Common myeloid progenitor, CD34-positive (primary cell): ENCODE measurements at regions not wholly inside any gene's neighbourhood (a gene's known extent, or its start where the extent isn't known, plus 50 kb on each side); places are given as distances from the start of the nearest gene placed in this dataset.

Source experiments
- CTCF ChIA-PET: fragments of 350-600 bp; sonication (Branson Sonifier 250); formaldehyde crosslinking; loops from one replicate; lab custom pipeline; 2021; ENCODE audit warnings: antibody characterized with exemption; lab: Charles Lee
- POLR2A ChIA-PET: fragments of 350-600 bp; sonication (Branson Sonifier 250); formaldehyde crosslinking; loops from one replicate; lab custom pipeline; 2021; ENCODE audit warnings: antibody characterized with exemption; lab: Charles Lee
- DNase-seq, 3 donors: peaks; one replicate each; pipeline versions ENCODE4 v3.0.0 to v3.0.0-alpha.2; 2013
- H3K27ac ChIP-seq, 2 experiments: 1 replicate in 1 of 2; 2 replicates in 1 of 2; pipeline ENCODE4 v1.7.0; 2013; ENCODE audit warnings: inconsistent platforms in 2 of 2, low read length in 2 of 2, mild to moderate bottlenecking in 2 of 2, low read depth in 1 of 2, moderate library complexity in 1 of 2; ENCODE audit not compliant: severe bottlenecking in 2 of 2, insufficient read depth in 1 of 2, poor library complexity in 1 of 2
- H3K27me3 ChIP-seq, 5 experiments: replicated peaks in 2 of 5; 1 replicate in 3 of 5; 2 replicates in 2 of 5; pipeline versions ENCODE4 v1.6.1 to v1.7.0; 2013; ENCODE audit warnings: low read length in 4 of 5, mild to moderate bottlenecking in 2 of 5, moderate library complexity in 2 of 5, inconsistent platforms in 1 of 5; ENCODE audit not compliant: insufficient read depth in 5 of 5, control insufficient read depth in 4 of 5
- H3K36me3 ChIP-seq, 4 experiments: 1 replicate in 2 of 4; 2 replicates in 2 of 4; pipeline versions ENCODE4 v1.6.1 to v1.7.0; 2013; ENCODE audit warnings: low read length in 3 of 4, control low read depth in 1 of 4, mild to moderate bottlenecking in 1 of 4; ENCODE audit not compliant: control insufficient read depth in 4 of 4, insufficient read depth in 4 of 4
- H3K4me1 ChIP-seq, 4 experiments: 1 replicate in 3 of 4; 2 replicates in 1 of 4; pipeline versions ENCODE4 v1.6.1 to v1.7.1; 2013; ENCODE audit warnings: low read length in 3 of 4, mild to moderate bottlenecking in 3 of 4, control low read depth in 1 of 4, inconsistent platforms in 1 of 4, moderate library complexity in 1 of 4; ENCODE audit not compliant: control insufficient read depth in 4 of 4, insufficient read depth in 4 of 4; ENCODE audit errors: control extremely low read depth in 1 of 4
- H3K4me3 ChIP-seq, 7 experiments: 1 replicate in 4 of 7; 2 replicates in 3 of 7; pipeline versions ENCODE4 v1.5.1 to v1.7.0; 2013; ENCODE audit warnings: mild to moderate bottlenecking in 7 of 7, low read length in 6 of 7, moderate library complexity in 6 of 7, inconsistent platforms in 2 of 7, low read depth in 2 of 7, control low read depth in 1 of 7; ENCODE audit not compliant: insufficient read depth in 4 of 7, control insufficient read depth in 1 of 7; ENCODE audit errors: extremely low read depth in 1 of 7
- H3K9me3 ChIP-seq, 5 experiments: 1 replicate in 4 of 5; 2 replicates in 1 of 5; pipeline versions ENCODE4 v1.6.1 to v1.7.1; 2013; ENCODE audit warnings: low read length in 4 of 5, mild to moderate bottlenecking in 2 of 5, inconsistent platforms in 1 of 5, low read depth in 1 of 5, moderate library complexity in 1 of 5; ENCODE audit not compliant: control insufficient read depth in 4 of 5, insufficient read depth in 2 of 5; ENCODE audit errors: control extremely low read depth in 1 of 5
- WGBS: methylation state at CpG from one replicate; pipeline ENCODE4 v1.1.5; 2013; ENCODE audit not compliant: insufficient coverage; 5-methylcytosine and 5-hydroxymethylcytosine counted together

- DNase-seq, result no peak
- Histone ChIP-seq H3K4me3 (no peak overlapping the region), H3K27me3 (no peaks in the 10 kb centered on the region), H3K4me1 (peaks cover 0 to 22% (median 20%) of the 10 kb centered on the region in 4 experiments), H3K27ac (no peak overlapping the region), H3K9me3 (peaks cover 0 to 6% (median 3%) of the 10 kb centered on the region in 5 experiments), H3K36me3 (no peaks in the 10 kb centered on the region)
- ChIA-PET POLR2A (no interaction called here), CTCF (no interaction called here)
- WGBS, result 100% methylated on average over 3 of the region's 3 CpGs
Observed at GRCh38 chr7:47672977-47673381, 91.1 kb upstream of the TNS3 start.

GRCh38 chr7:47672271-47672791, 90.4 kb upstream of the TNS3 start:
- H3K4me3 ChIP-seq, result no peak overlapping the region
- ChIA-PET POLR2A (no interaction called here), CTCF (no interaction called here)
- peaks cover 0 to 6% (median 3%) of the 10 kb centered on the region in 5 experiments for H3K9me3 ChIP-seq
- H3K4me1 ChIP-seq, result peaks cover 0 to 22% (median 20%) of the 10 kb centered on the region in 4 experiments
- H3K27ac ChIP-seq, result no peak overlapping the region
- 93% methylated on average over 3 of the region's 7 CpGs for WGBS
- peak in 1 of 3 donors; percentile 17 for DNase-seq
- no peaks in the 10 kb centered on the region for H3K27me3 ChIP-seq
- no peaks in the 10 kb centered on the region for H3K36me3 ChIP-seq

GRCh38 chr7:47671358-47671757, 89.4 kb upstream of the TNS3 start:
- H3K9me3 ChIP-seq, result no peaks in the 10 kb centered on the region
- 98% methylated on average over 8 of the region's 13 CpGs for WGBS

GRCh38 chr7:47670729-47671128, 88.8 kb upstream of the TNS3 start:
- POLR2A ChIA-PET, result interaction anchor here (0.6 kb wide), 1 partner anchor 38 kb away, joined by 3 read pairs; no protein-coding TSS in a partner anchor
- H3K36me3 ChIP-seq, result no peaks in the 10 kb centered on the region
- CTCF ChIA-PET, result interaction anchor here (1.2 to 1.7 kb wide), 2 partner anchors 8 to 103 kb away, joined by 3 read pairs; no protein-coding TSS in a partner anchor
- 69% methylated on average over 6 of the region's 6 CpGs for WGBS
- H3K27me3 ChIP-seq, result no peaks in the 10 kb centered on the region
- H3K9me3 ChIP-seq, result no peaks in the 10 kb centered on the region
- H3K4me3 ChIP-seq, result no peak overlapping the region
- DNase-seq, result peak in 2 of 3 donors; percentile 51 to 66
- H3K27ac ChIP-seq, result no peak overlapping the region
- H3K4me1 ChIP-seq, result peaks cover 0 to 22% (median 20%) of the 10 kb centered on the region in 4 experiments

More at GRCh38 chr7:47671358-47671757, 89.4 kb upstream of the TNS3 start:
- CTCF ChIA-PET, result interaction anchor here (1.2 to 1.7 kb wide), 2 partner anchors 7 to 103 kb away, joined by 3 read pairs; no protein-coding TSS in a partner anchor
- no peak overlapping the region for H3K4me3 ChIP-seq
- no peak overlapping the region for H3K27ac ChIP-seq
- H3K36me3 ChIP-seq, result no peaks in the 10 kb centered on the region
- peaks cover 0 to 22% (median 20%) of the 10 kb centered on the region in 4 experiments for H3K4me1 ChIP-seq
- H3K27me3 ChIP-seq, result no peaks in the 10 kb centered on the region
- DNase-seq, result no peak
- POLR2A ChIA-PET, result interaction anchor here (0.6 kb wide), 1 partner anchor 104 kb away, joined by 3 read pairs; no protein-coding TSS in a partner anchor

GRCh38 chr7:47669901-47670384, 88.0 kb upstream of the TNS3 start:
- Histone ChIP-seq H3K4me1 (peaks cover 0 to 22% (median 20%) of the 10 kb centered on the region in 4 experiments), H3K27ac (peak overlapping the region in 1 of 2 experiments; percentile 75)
- peak in 1 of 3 donors; percentile 58 for DNase-seq

GRCh38 chr7:47669178-47669891, 87.4 kb upstream of the TNS3 start:
- WGBS, result 1% methylated on average over 6 of the region's 10 CpGs
- CTCF ChIA-PET, result interaction anchor here (1.2 to 1.7 kb wide), 4 partner anchors 9 to 150 kb away, joined by 3 to 6 read pairs (median 3); partner anchors contain the start of gene TNS3
- no peaks in the 10 kb centered on the region for H3K27me3 ChIP-seq

More at GRCh38 chr7:47669901-47670384, 88.0 kb upstream of the TNS3 start:
- H3K27me3 ChIP-seq, result no peaks in the 10 kb centered on the region
- no peaks in the 10 kb centered on the region for H3K36me3 ChIP-seq
- 17% methylated on average over 7 of the region's 8 CpGs for WGBS
- ChIA-PET CTCF (interaction anchor here (1.3 to 1.7 kb wide), 2 partner anchors 8 to 149 kb away, joined by 3 read pairs; no protein-coding TSS in a partner anchor), POLR2A (interaction anchor here (0.6 kb wide), 1 partner anchor 37 kb away, joined by 3 read pairs; no protein-coding TSS in a partner anchor)
- H3K9me3 ChIP-seq, result no peaks in the 10 kb centered on the region
- H3K4me3 ChIP-seq, result peak overlapping the region in 2 of 7 experiments; percentile 11 to 12

More at GRCh38 chr7:47669178-47669891, 87.4 kb upstream of the TNS3 start:
- Histone ChIP-seq H3K36me3 (no peaks in the 10 kb centered on the region), H3K27ac (peak overlapping the region in 1 of 2 experiments; percentile 75), H3K4me3 (peak overlapping the region in 2 of 7 experiments; percentile 11 to 12), H3K9me3 (no peaks in the 10 kb centered on the region), H3K4me1 (peaks cover 0 to 22% (median 20%) of the 10 kb centered on the region in 4 experiments)
- peak; percentile 86 to 96 (median 94) for DNase-seq
- POLR2A ChIA-PET, result no interaction called here
